CD4-positive, CD25-positive, alpha-beta regulatory T cell (primary cell): ENCODE measurements at regions not wholly inside any gene's neighbourhood (a gene's known extent, or its start where the extent isn't known, plus 50 kb on each side); places are given as distances from the start of the nearest gene placed in this dataset.
"Not testable (repeated sequence)": the region's sequence is repeated elsewhere in the genome, so short reads cannot be mapped to it uniquely, and the experiment has no call there.

ENCODE experiments used
- ATAC-seq, 2 donors: fragments of 150-1000 bp; cut with Tn5 transposase; one replicate each; pipeline ENCODE4 v1.10.0; 2021; ENCODE audit warnings: low read depth in 2 of 2, moderate number of reproducible peaks in 2 of 2, moderate library complexity in 1 of 2
- DNase-seq, 3 donors: peaks; one replicate each; pipeline versions ENCODE4 v3.0.0 to v3.0.0-alpha.2; 2012 to 2022; ENCODE audit warnings: mixed read lengths in 1 of 3
- H3K27ac ChIP-seq: one replicate; pipeline ENCODE4 v1.7.0; 2013; ENCODE audit warnings: mild to moderate bottlenecking, low read length; ENCODE audit not compliant: insufficient read depth, poor library complexity, severe bottlenecking
- H3K27me3 ChIP-seq: one replicate; pipeline ENCODE4 v1.7.0; 2013; ENCODE audit warnings: low read length; ENCODE audit not compliant: control insufficient read depth, insufficient read depth
- H3K36me3 ChIP-seq: one replicate; pipeline ENCODE4 v1.7.0; 2013; ENCODE audit warnings: mild to moderate bottlenecking, low read length, moderate library complexity; ENCODE audit not compliant: control insufficient read depth, insufficient read depth
- H3K4me1 ChIP-seq: 2 replicates; pipeline ENCODE4 v1.7.0; 2013; ENCODE audit warnings: mild to moderate bottlenecking, low read length; ENCODE audit not compliant: insufficient read depth, control insufficient read depth, poor library complexity, severe bottlenecking
- H3K4me3 ChIP-seq: one replicate; pipeline ENCODE4 v1.7.0; 2013; ENCODE audit warnings: low read depth, mild to moderate bottlenecking, low read length, moderate library complexity
- H3K9me3 ChIP-seq, 2 experiments: 1 replicate in 1 of 2; 2 replicates in 1 of 2; pipeline ENCODE4 v1.7.0; 2013; ENCODE audit warnings: low read length in 2 of 2, mild to moderate bottlenecking in 1 of 2, moderate library complexity in 1 of 2; ENCODE audit not compliant: control insufficient read depth in 2 of 2
- H3K27ac Mint-ChIP-seq, 3 donors: one replicate each; pipeline ENCODE4 v1.8.0; 2020 to 2022; ENCODE audit warnings: mild to moderate bottlenecking in 3 of 3, mixed read lengths in 3 of 3, moderate library complexity in 2 of 3
- H3K27me3 Mint-ChIP-seq: one replicate; pipeline ENCODE4 v1.8.0; 2022; ENCODE audit warnings: mild to moderate bottlenecking, mixed read lengths
- H3K36me3 Mint-ChIP-seq: one replicate; pipeline ENCODE4 v1.8.0; 2020; ENCODE audit warnings: mixed read lengths
- H3K4me1 Mint-ChIP-seq, 4 donors: one replicate each; pipeline ENCODE4 v1.8.0; 2020 to 2022; ENCODE audit warnings: mixed read lengths in 4 of 4, mild to moderate bottlenecking in 1 of 4
- H3K4me3 Mint-ChIP-seq, 4 donors: one replicate each; pipeline ENCODE4 v1.8.0; 2020 to 2022; ENCODE audit warnings: mild to moderate bottlenecking in 4 of 4, mixed read lengths in 4 of 4, moderate library complexity in 3 of 4
- H3K9me3 Mint-ChIP-seq, 7 donors: one replicate each; pipeline ENCODE4 v1.8.0; 2020 to 2022; ENCODE audit warnings: mixed read lengths in 7 of 7, mild to moderate bottlenecking in 3 of 7, moderate library complexity in 2 of 7

- Mint-ChIP-seq H3K4me3 (no peak overlapping the region), H3K27ac (no peak overlapping the region), H3K4me1 (no peaks in the 10 kb centered on the region)
Measured at GRCh38 chr18:41872206-41872605, 82.8 kb upstream of the PIK3C3 start.

GRCh38 chr18:41871229-41872000 is 83.6 kb upstream of the PIK3C3 start:
- Mint-ChIP-seq H3K4me3 (no peak overlapping the region), H3K4me1 (no peaks in the 10 kb centered on the region), H3K36me3 (no peaks in the 10 kb centered on the region), H3K27me3 (no peaks in the 10 kb centered on the region), H3K9me3 (no peaks in the 10 kb centered on the region), H3K27ac (no peak overlapping the region)
- no peak for ATAC-seq
- no peaks in the 10 kb centered on the region for H3K9me3 ChIP-seq
- no peaks in the 10 kb centered on the region for H3K36me3 ChIP-seq
- no peaks in the 10 kb centered on the region for H3K4me1 ChIP-seq
- H3K27ac ChIP-seq = no peak overlapping the region
- no peak overlapping the region for H3K4me3 ChIP-seq
- no peaks in the 10 kb centered on the region for H3K27me3 ChIP-seq
- DNase-seq = no peak

More at GRCh38 chr18:41872206-41872605, 82.8 kb upstream of the PIK3C3 start:
- Histone ChIP-seq H3K27me3 (no peaks in the 10 kb centered on the region), H3K4me1 (no peaks in the 10 kb centered on the region), H3K27ac (no peak overlapping the region), H3K36me3 (no peaks in the 10 kb centered on the region), H3K9me3 (no peaks in the 10 kb centered on the region), H3K4me3 (no peak overlapping the region)
- Mint-ChIP-seq H3K36me3 (no peaks in the 10 kb centered on the region), H3K9me3 (no peaks in the 10 kb centered on the region), H3K27me3 (no peaks in the 10 kb centered on the region)
- no peak for DNase-seq
- ATAC-seq = no peak

GRCh38 chr18:41870817-41871216 is 84.2 kb upstream of the PIK3C3 start:
- DNase-seq = no peak
- H3K36me3 Mint-ChIP-seq = no peaks in the 10 kb centered on the region
- Histone ChIP-seq H3K4me1 (no peaks in the 10 kb centered on the region), H3K27ac (no peak overlapping the region), H3K27me3 (no peaks in the 10 kb centered on the region), H3K4me3 (no peak overlapping the region), H3K36me3 (no peaks in the 10 kb centered on the region), H3K9me3 (no peaks in the 10 kb centered on the region)
- H3K4me3 Mint-ChIP-seq = no peak overlapping the region
- H3K4me1 Mint-ChIP-seq = no peaks in the 10 kb centered on the region
- no peaks in the 10 kb centered on the region for H3K27me3 Mint-ChIP-seq
- H3K9me3 Mint-ChIP-seq = no peaks in the 10 kb centered on the region
- H3K27ac Mint-ChIP-seq = no peak overlapping the region
- no peak for ATAC-seq

- H3K27me3 Mint-ChIP-seq = no peaks in the 10 kb centered on the region
- no peak for ATAC-seq
Measured at GRCh38 chr18:41870191-41870590, 84.8 kb upstream of the PIK3C3 start.

GRCh38 chr18:41865796-41866195 is 89.2 kb upstream of the PIK3C3 start:
- not testable (repeated sequence) for H3K9me3 ChIP-seq, H3K36me3 Mint-ChIP-seq, H3K9me3 Mint-ChIP-seq, H3K4me3 ChIP-seq, H3K27me3 Mint-ChIP-seq, H3K4me1 ChIP-seq, DNase-seq, H3K36me3 ChIP-seq, H3K27ac Mint-ChIP-seq, H3K27ac ChIP-seq, H3K4me3 Mint-ChIP-seq, ATAC-seq, H3K4me1 Mint-ChIP-seq, H3K27me3 ChIP-seq

More at GRCh38 chr18:41870191-41870590, 84.8 kb upstream of the PIK3C3 start:
- no peak for DNase-seq
- no peak overlapping the region for H3K4me3 Mint-ChIP-seq
- H3K36me3 ChIP-seq = no peaks in the 10 kb centered on the region
- H3K4me1 ChIP-seq = no peaks in the 10 kb centered on the region
- H3K27ac Mint-ChIP-seq = no peak overlapping the region
- H3K9me3 Mint-ChIP-seq = no peaks in the 10 kb centered on the region
- no peak overlapping the region for H3K27ac ChIP-seq
- no peaks in the 10 kb centered on the region for H3K27me3 ChIP-seq
- no peak overlapping the region for H3K4me3 ChIP-seq
- H3K9me3 ChIP-seq = no peaks in the 10 kb centered on the region
- no peaks in the 10 kb centered on the region for H3K36me3 Mint-ChIP-seq
- H3K4me1 Mint-ChIP-seq = no peaks in the 10 kb centered on the region

- Histone ChIP-seq H3K27me3 (no peaks in the 10 kb centered on the region), H3K4me1 (no peaks in the 10 kb centered on the region), H3K9me3 (no peaks in the 10 kb centered on the region), H3K4me3 (no peak overlapping the region), H3K36me3 (no peaks in the 10 kb centered on the region), H3K27ac (no peak overlapping the region)
- ATAC-seq = no peak
- no peaks in the 10 kb centered on the region for H3K36me3 Mint-ChIP-seq
- DNase-seq = no peak
- no peaks in the 10 kb centered on the region for H3K4me1 Mint-ChIP-seq
- no peak overlapping the region for H3K4me3 Mint-ChIP-seq
- peaks cover 0 to 3% (median 0%) of the 10 kb centered on the region in 7 donors for H3K9me3 Mint-ChIP-seq
- H3K27ac Mint-ChIP-seq = no peak overlapping the region
- no peaks in the 10 kb centered on the region for H3K27me3 Mint-ChIP-seq
Measured at GRCh38 chr18:41864216-41864615, 90.8 kb upstream of the PIK3C3 start.

- Histone ChIP-seq H3K27ac (no peak overlapping the region), H3K27me3 (no peaks in the 10 kb centered on the region), H3K4me3 (no peak overlapping the region), H3K36me3 (no peaks in the 10 kb centered on the region), H3K9me3 (no peaks in the 10 kb centered on the region), H3K4me1 (no peaks in the 10 kb centered on the region)
- Mint-ChIP-seq H3K27me3 (no peaks in the 10 kb centered on the region), H3K27ac (no peak overlapping the region), H3K4me1 (no peaks in the 10 kb centered on the region), H3K4me3 (no peak overlapping the region), H3K9me3 (peaks cover 0 to 3% (median 0%) of the 10 kb centered on the region in 7 donors), H3K36me3 (no peaks in the 10 kb centered on the region)
- ATAC-seq (no peak), DNase-seq (no peak)
Measured at GRCh38 chr18:41862921-41863320, 92.1 kb upstream of the PIK3C3 start.

GRCh38 chr18:41860987-41861386 is 94.0 kb upstream of the PIK3C3 start:
- Mint-ChIP-seq H3K4me3 (no peak overlapping the region), H3K36me3 (no peaks in the 10 kb centered on the region), H3K9me3 (peaks cover 0 to 3% (median 0%) of the 10 kb centered on the region in 7 donors), H3K27me3 (no peaks in the 10 kb centered on the region), H3K4me1 (no peaks in the 10 kb centered on the region), H3K27ac (no peak overlapping the region)
- Histone ChIP-seq H3K4me1 (no peaks in the 10 kb centered on the region), H3K27ac (no peak overlapping the region), H3K27me3 (no peaks in the 10 kb centered on the region), H3K9me3 (no peaks in the 10 kb centered on the region), H3K4me3 (no peak overlapping the region), H3K36me3 (no peaks in the 10 kb centered on the region)
- DNase-seq (no peak), ATAC-seq (no peak)
